ENCODE measurements at regions not wholly inside any gene's neighbourhood (a gene's known extent, or its start where the extent isn't known, plus 50 kb on each side); places are given as distances from the start of the nearest gene placed in this dataset.

DNA sequence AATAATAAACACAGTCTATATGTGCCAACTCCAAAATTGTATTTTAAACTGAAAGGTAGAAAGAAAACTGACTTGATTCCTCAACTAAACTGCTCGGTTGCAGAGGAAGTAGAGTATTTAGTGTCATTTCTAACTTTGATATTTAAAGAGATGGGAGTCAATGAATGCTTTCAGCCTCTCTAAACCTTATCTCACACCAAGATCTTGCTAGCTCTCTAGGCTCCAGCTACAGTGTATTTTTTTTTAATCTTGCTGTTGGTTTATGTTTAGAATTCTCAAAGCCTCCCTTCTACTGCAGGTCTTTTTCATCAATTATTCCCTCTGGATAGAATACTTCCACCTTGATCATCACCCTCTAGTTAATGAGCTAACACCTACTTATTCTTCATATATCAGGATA, 419.4 kb upstream of the ZNF462 start:
- no peak overlapping the region for H4K91ac ChIP-seq (ENCODE audit: insufficient read length, low read depth, low read length)
- no peak overlapping the region for H4K8ac ChIP-seq (replicated peaks; ENCODE audit: insufficient read length, low read depth, low read length)
- H2BK12ac ChIP-seq (ENCODE audit: insufficient read length, low read depth, low read length) = no peak overlapping the region
- Mint-ChIP-seq H3K27ac (no peak overlapping the region), H3K9me3 (peaks cover 12 to 18% of the 10 kb centered on the region in 2 experiments), H3K4me1 (peaks cover 0 to 10% of the 10 kb centered on the region in 2 experiments; a peak in 2 of 4 replicates), H3K4me3 (no peak overlapping the region), H3K27me3 (ENCODE audit: low read depth) (no peaks in the 10 kb centered on the region), H3K36me3 (ENCODE audit: insufficient read depth in 1 of 3, low read depth in 3 of 3) (peaks cover 8 to 17% (median 12%) of the 10 kb centered on the region in 3 experiments)
- H3K4me2 ChIP-seq (ENCODE audit: insufficient read depth, insufficient read length, low read length) = no peak overlapping the region
- no peak overlapping the region for H3K56ac ChIP-seq (ENCODE audit: insufficient read length, low read depth, low read length)
- H4K20me1 ChIP-seq (ENCODE audit: control insufficient read depth, insufficient read depth, insufficient read length) = no peaks in the 10 kb centered on the region
- no peak overlapping the region for H3K23ac ChIP-seq (ENCODE audit: insufficient read length, low read depth, low read length)
- no peaks in the 10 kb centered on the region for H3K23me2 ChIP-seq (ENCODE audit: insufficient read length, low read depth, low read length, poor library complexity, severe bottlenecking)
- DNase-seq = no peak
- H3K79me1 ChIP-seq (ENCODE audit: insufficient read depth, low read depth, low read length, poor library complexity, severe bottlenecking) = no peaks in the 10 kb centered on the region
- no peak overlapping the region for H3K4ac ChIP-seq (ENCODE audit: low read depth, low read length)
- no peak overlapping the region for H3K18ac ChIP-seq (ENCODE audit: insufficient read length, low read depth, low read length)
- no CpG with 5 or more reads among the region's 1 CpG for WGBS (ENCODE audit: extremely low coverage, insufficient read length, low lambda C conversion rate)
- H3K9me3 ChIP-seq (ENCODE audit: control insufficient read depth, low read depth, low read length) = no peaks in the 10 kb centered on the region
- no peak overlapping the region for H2AK5ac ChIP-seq (ENCODE audit: insufficient read length, low read length)
- H4K5ac ChIP-seq (ENCODE audit: insufficient read length, low read depth, low read length) = no peak overlapping the region
- H2AFZ ChIP-seq (ENCODE audit: low read length) = no peak overlapping the region
- H2BK15ac ChIP-seq (ENCODE audit: low read depth, low read length) = no peak overlapping the region
- H2BK20ac ChIP-seq (ENCODE audit: low read depth, low read length, poor library complexity, severe bottlenecking) = no peak overlapping the region
- H3K9ac ChIP-seq (ENCODE audit: extremely low read depth, insufficient read length, low read length) = no peak overlapping the region
- no peak overlapping the region for H2BK5ac ChIP-seq (ENCODE audit: insufficient read length, low read length)
- TF ChIP-seq, protein P1, sequence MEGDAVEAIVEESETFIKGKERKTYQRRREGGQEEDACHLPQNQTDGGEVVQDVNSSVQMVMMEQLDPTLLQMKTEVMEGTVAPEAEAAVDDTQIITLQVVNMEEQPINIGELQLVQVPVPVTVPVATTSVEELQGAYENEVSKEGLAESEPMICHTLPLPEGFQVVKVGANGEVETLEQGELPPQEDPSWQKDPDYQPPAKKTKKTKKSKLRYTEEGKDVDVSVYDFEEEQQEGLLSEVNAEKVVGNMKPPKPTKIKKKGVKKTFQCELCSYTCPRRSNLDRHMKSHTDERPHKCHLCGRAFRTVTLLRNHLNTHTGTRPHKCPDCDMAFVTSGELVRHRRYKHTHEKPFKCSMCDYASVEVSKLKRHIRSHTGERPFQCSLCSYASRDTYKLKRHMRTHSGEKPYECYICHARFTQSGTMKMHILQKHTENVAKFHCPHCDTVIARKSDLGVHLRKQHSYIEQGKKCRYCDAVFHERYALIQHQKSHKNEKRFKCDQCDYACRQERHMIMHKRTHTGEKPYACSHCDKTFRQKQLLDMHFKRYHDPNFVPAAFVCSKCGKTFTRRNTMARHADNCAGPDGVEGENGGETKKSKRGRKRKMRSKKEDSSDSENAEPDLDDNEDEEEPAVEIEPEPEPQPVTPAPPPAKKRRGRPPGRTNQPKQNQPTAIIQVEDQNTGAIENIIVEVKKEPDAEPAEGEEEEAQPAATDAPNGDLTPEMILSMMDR (conservative IDR thresholded peaks at IDR 0.05) = no peak
- peaks cover 2% of the 10 kb centered on the region; the same call in 1 of the 2 replicates for H3K4me1 ChIP-seq (ENCODE audit: insufficient read depth, low read length)
- no peak overlapping the region for H3T11ph ChIP-seq (ENCODE audit: low read length)
- no peaks in the 10 kb centered on the region for H3K79me2 ChIP-seq (ENCODE audit: insufficient read depth, low read length)
- H3K27me3 ChIP-seq (ENCODE audit: insufficient read depth, low read length) = no peaks in the 10 kb centered on the region
- no peak overlapping the region for H3K27ac ChIP-seq (ENCODE audit: insufficient read length, low read depth, low read length)
- no peak overlapping the region for H2BK120ac ChIP-seq (ENCODE audit: low read depth, low read length, poor library complexity, severe bottlenecking)
- H3K14ac ChIP-seq (ENCODE audit: insufficient read depth, low read length) = no peak overlapping the region

Data from H9 (cell line).